Caco-2 (cell line): ENCODE measurements at regions not wholly inside any gene's neighbourhood (a gene's known extent, or its start where the extent isn't known, plus 50 kb on each side); places are given as distances from the start of the nearest gene placed in this dataset.

ENCODE experiments used
- BruUV-seq: library from RNA; stranded (reverse); fragments of 400-500 nt; replicated peaks from 2 replicates; lab custom pipeline; 2021; lab: Mats Ljungman, UMichigan
- CTCF ChIA-PET: fragments of 300-600 bp; sonication (Branson Sonifier 250); formaldehyde crosslinking; loops from one replicate; lab custom pipeline; 2022; ENCODE audit warnings: antibody characterized with exemption; lab: Charles Lee
- POLR2A ChIA-PET: fragments of 300-600 bp; sonication (Branson Sonifier 250); formaldehyde crosslinking; loops from one replicate; lab custom pipeline; 2022; ENCODE audit warnings: antibody characterized with exemption; lab: Charles Lee
- DNase-seq, 2 experiments: peaks; one replicate each; pipeline versions ENCODE4 v3.0.0 to v3.0.0-alpha.2; 2020 to 2022
- H3K27me3 ChIP-seq: replicated peaks from 2 replicates; pipeline ENCODE4 v1.6.0; 2011; ENCODE audit warnings: low read length; ENCODE audit not compliant: control insufficient read depth, insufficient read depth
- H3K36me3 ChIP-seq: 2 replicates; pipeline ENCODE4 v1.5.1; 2011; ENCODE audit warnings: low read length; ENCODE audit not compliant: control insufficient read depth, insufficient read depth
- H3K4me1 ChIP-seq: fragments of 250-450 bp; sonication (Bioruptor Pico); 2 replicates; pipeline ENCODE4 v1.5.1; 2020; ENCODE audit warnings: mild to moderate bottlenecking
- H3K4me3 ChIP-seq: 2 replicates; pipeline ENCODE4 v1.5.1; 2011; ENCODE audit warnings: low read depth, mild to moderate bottlenecking, control low read depth, low read length
- H3K9me3 ChIP-seq: fragments of 250-450 bp; sonication (Bioruptor Pico); 2 replicates; pipeline ENCODE4 v1.5.1; 2020; ENCODE audit warnings: mild to moderate bottlenecking, moderate library complexity
- H3K27ac Mint-ChIP-seq: one replicate; pipeline ENCODE4 v1.8.0; 2022; ENCODE audit warnings: mixed read lengths; ENCODE audit not compliant: unreplicated experiment
- H3K27me3 Mint-ChIP-seq: one replicate; pipeline ENCODE4 v1.8.0; 2022; ENCODE audit warnings: mixed read lengths; ENCODE audit not compliant: insufficient read depth, unreplicated experiment
- H3K36me3 Mint-ChIP-seq: one replicate; pipeline ENCODE4 v1.8.0; 2022; ENCODE audit warnings: mild to moderate bottlenecking, mixed read lengths; ENCODE audit not compliant: insufficient read depth, unreplicated experiment
- H3K4me1 Mint-ChIP-seq: one replicate; pipeline ENCODE4 v1.8.0; 2022; ENCODE audit warnings: low read depth, mixed read lengths; ENCODE audit not compliant: unreplicated experiment
- H3K4me3 Mint-ChIP-seq: one replicate; pipeline ENCODE4 v1.8.0; 2022; ENCODE audit warnings: mild to moderate bottlenecking, moderate library complexity, mixed read lengths; ENCODE audit not compliant: unreplicated experiment
- H3K9me3 Mint-ChIP-seq: one replicate; pipeline ENCODE4 v1.8.0; 2022; ENCODE audit warnings: mixed read lengths; ENCODE audit not compliant: unreplicated experiment
- intact Hi-C: fragments of 100-400 bp; cut with micrococcal nuclease; formaldehyde crosslinking; loops from one replicate; pipeline ENCODE4 v1.10.0; 2022; ENCODE audit not compliant: unreplicated experiment
- TF ChIP-seq, protein P1 (sequence below), 2 experiments: fragments of 200-600 bp in 1 of 2; IDR thresholded peaks; 1 replicate in 1 of 2; 2 replicates in 1 of 2; pipeline versions ENCODE4 v1.5.1 to v1.8.0; 2011 to 2022; ENCODE audit warnings: antibody characterized with exemption in 1 of 2, control low read depth in 1 of 2, inconsistent platforms in 1 of 2, low read depth in 1 of 2, low read length in 1 of 2, mild to moderate bottlenecking in 1 of 2, moderate library complexity in 1 of 2; ENCODE audit not compliant: insufficient read depth in 1 of 2, severe bottlenecking in 1 of 2, unreplicated experiment in 1 of 2

DNA sequence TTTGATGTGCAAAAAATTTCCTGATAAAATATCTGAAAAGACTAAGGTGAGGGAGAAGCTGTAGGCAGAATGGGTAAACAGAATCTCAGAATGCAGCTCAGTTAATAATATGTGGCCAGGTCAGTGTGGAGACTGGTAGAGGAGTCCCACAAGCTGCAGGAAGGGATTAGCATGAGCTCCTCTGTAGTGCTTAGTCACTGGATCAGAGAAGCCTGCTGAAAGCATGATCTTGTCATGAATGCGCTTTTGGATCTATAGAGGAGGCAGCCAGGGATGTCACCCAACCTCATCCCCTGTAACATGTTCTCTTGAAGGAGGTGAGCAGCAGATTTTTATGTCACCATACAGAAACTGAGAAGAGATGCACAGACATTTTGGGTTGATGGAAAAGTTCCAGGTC is 1035.3 kb upstream of the GBE1 start:
- TF ChIP-seq, protein P1, sequence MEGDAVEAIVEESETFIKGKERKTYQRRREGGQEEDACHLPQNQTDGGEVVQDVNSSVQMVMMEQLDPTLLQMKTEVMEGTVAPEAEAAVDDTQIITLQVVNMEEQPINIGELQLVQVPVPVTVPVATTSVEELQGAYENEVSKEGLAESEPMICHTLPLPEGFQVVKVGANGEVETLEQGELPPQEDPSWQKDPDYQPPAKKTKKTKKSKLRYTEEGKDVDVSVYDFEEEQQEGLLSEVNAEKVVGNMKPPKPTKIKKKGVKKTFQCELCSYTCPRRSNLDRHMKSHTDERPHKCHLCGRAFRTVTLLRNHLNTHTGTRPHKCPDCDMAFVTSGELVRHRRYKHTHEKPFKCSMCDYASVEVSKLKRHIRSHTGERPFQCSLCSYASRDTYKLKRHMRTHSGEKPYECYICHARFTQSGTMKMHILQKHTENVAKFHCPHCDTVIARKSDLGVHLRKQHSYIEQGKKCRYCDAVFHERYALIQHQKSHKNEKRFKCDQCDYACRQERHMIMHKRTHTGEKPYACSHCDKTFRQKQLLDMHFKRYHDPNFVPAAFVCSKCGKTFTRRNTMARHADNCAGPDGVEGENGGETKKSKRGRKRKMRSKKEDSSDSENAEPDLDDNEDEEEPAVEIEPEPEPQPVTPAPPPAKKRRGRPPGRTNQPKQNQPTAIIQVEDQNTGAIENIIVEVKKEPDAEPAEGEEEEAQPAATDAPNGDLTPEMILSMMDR (IDR thresholded peaks at IDR 0.05; ENCODE audit: insufficient read depth in 1 of 2, low read depth in 1 of 2, low read length in 1 of 2, severe bottlenecking in 1 of 2, unreplicated experiment in 1 of 2): no peak
- intact Hi-C loops: no loop called here
- H3K4me1 ChIP-seq: no peaks in the 10 kb centered on the region
- DNase-seq: no peak
- no peak overlapping the region for H3K4me3 ChIP-seq
- ChIA-PET CTCF (no interaction called here), POLR2A (no interaction called here)
- Mint-ChIP-seq H3K4me1 (no peaks in the 10 kb centered on the region), H3K4me3 (no peak overlapping the region), H3K9me3 (no peaks in the 10 kb centered on the region), H3K27ac (no peak overlapping the region), H3K27me3 (no peaks in the 10 kb centered on the region), H3K36me3 (no peaks in the 10 kb centered on the region)
- BruUV-seq: no TSS peak
- H3K36me3 ChIP-seq: no peaks in the 10 kb centered on the region
- no peaks in the 10 kb centered on the region for H3K9me3 ChIP-seq
- no peaks in the 10 kb centered on the region for H3K27me3 ChIP-seq

DNA sequence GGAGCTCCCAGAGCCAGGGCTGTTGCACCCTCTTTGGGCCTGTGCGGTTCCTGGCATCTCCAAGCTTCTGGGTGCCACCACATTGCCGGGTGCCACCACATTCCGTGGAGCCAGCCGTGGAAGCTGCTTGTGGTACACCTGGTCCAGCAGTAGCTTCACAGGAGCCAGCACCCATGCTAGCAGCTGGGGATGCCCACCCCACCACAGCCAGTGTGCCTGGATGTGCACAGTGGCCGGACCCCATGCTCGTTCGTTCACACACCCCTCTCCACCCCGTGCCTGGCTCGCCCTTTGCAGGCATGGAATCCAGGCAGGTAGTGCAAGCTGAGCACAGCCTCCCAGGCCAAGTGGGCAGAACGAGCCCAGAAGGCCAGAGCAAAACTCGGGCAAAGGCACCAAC is 1029.8 kb upstream of the GBE1 start:
- intact Hi-C loops: no loop called here
- H3K36me3 Mint-ChIP-seq: no peaks in the 10 kb centered on the region
- TF ChIP-seq, protein P1 (IDR thresholded peaks at IDR 0.05; ENCODE audit: insufficient read depth in 1 of 2, low read depth in 1 of 2, low read length in 1 of 2, severe bottlenecking in 1 of 2, unreplicated experiment in 1 of 2): no peak
- DNase-seq: no peak
- Histone ChIP-seq H3K27me3 (no peaks in the 10 kb centered on the region), H3K4me3 (no peak overlapping the region), H3K9me3 (no peaks in the 10 kb centered on the region), H3K36me3 (no peaks in the 10 kb centered on the region), H3K4me1 (no peaks in the 10 kb centered on the region)
- CTCF ChIA-PET: no interaction called here
- no peak overlapping the region for H3K4me3 Mint-ChIP-seq
- no peaks in the 10 kb centered on the region for H3K4me1 Mint-ChIP-seq
- no peaks in the 10 kb centered on the region for H3K9me3 Mint-ChIP-seq
- no TSS peak for BruUV-seq
- no peaks in the 10 kb centered on the region for H3K27me3 Mint-ChIP-seq
- POLR2A ChIA-PET: no interaction called here
- H3K27ac Mint-ChIP-seq: no peak overlapping the region

GRCh38 chr3:82790307-82791097 is 1029.1 kb upstream of the GBE1 start:
- Histone ChIP-seq H3K4me3 (no peak overlapping the region), H3K4me1 (no peaks in the 10 kb centered on the region), H3K27me3 (no peaks in the 10 kb centered on the region), H3K9me3 (no peaks in the 10 kb centered on the region), H3K36me3 (no peaks in the 10 kb centered on the region)
- TF ChIP-seq, protein P1 (IDR thresholded peaks at IDR 0.05; ENCODE audit: insufficient read depth in 1 of 2, low read depth in 1 of 2, low read length in 1 of 2, severe bottlenecking in 1 of 2, unreplicated experiment in 1 of 2): no peak
- Mint-ChIP-seq H3K9me3 (no peaks in the 10 kb centered on the region), H3K4me1 (no peaks in the 10 kb centered on the region), H3K4me3 (no peak overlapping the region), H3K36me3 (no peaks in the 10 kb centered on the region), H3K27ac (no peak overlapping the region), H3K27me3 (no peaks in the 10 kb centered on the region)
- BruUV-seq: no TSS peak
- intact Hi-C loops: no loop called here
- ChIA-PET CTCF (no interaction called here), POLR2A (no interaction called here)
- DNase-seq: no peak
